ENCODE measurements at regions not wholly inside any gene's neighbourhood (a gene's known extent, or its start where the extent isn't known, plus 50 kb on each side); places are given as distances from the start of the nearest gene placed in this dataset.

DNA sequence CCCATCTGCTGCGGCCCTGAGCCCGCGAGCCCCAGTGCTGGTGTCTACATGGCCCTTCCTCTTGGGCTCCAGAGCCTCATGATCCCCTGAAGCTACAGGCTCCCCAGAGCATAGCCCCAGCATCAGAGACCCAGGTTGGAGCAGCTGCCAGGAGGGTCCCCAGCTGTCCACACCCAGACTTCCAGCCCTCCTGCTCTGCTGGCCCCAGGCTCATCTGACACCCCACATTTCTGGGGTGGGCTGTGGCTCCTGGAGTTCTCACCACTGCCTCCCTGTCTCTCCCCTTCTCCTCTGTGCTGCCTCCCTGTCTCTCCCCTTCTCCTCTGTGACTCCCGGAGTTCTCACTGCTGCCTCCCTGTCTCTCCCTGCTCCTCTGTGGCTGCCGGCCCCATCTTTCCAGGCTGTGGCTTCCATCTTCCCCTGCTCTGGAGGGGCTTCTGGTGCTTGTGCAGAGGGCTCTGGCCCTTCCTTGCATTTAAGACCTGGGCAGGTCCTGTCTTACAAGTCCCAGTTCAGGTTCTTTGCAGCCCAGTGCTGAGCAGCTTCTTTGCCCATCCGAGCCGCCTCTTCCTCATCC lies 108.1 kb downstream of the ERMARD start:
- TF ChIP-seq POLR2A (IDR thresholded peaks at IDR 0.05; ENCODE audit: extremely low read depth, insufficient read length): no peak
- TF ChIP-seq, protein P1, sequence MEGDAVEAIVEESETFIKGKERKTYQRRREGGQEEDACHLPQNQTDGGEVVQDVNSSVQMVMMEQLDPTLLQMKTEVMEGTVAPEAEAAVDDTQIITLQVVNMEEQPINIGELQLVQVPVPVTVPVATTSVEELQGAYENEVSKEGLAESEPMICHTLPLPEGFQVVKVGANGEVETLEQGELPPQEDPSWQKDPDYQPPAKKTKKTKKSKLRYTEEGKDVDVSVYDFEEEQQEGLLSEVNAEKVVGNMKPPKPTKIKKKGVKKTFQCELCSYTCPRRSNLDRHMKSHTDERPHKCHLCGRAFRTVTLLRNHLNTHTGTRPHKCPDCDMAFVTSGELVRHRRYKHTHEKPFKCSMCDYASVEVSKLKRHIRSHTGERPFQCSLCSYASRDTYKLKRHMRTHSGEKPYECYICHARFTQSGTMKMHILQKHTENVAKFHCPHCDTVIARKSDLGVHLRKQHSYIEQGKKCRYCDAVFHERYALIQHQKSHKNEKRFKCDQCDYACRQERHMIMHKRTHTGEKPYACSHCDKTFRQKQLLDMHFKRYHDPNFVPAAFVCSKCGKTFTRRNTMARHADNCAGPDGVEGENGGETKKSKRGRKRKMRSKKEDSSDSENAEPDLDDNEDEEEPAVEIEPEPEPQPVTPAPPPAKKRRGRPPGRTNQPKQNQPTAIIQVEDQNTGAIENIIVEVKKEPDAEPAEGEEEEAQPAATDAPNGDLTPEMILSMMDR (IDR thresholded peaks at IDR 0.05; ENCODE audit: low read depth, low read length): no peak
- TF ChIP-seq, protein P2, sequence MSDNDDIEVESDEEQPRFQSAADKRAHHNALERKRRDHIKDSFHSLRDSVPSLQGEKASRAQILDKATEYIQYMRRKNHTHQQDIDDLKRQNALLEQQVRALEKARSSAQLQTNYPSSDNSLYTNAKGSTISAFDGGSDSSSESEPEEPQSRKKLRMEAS (IDR thresholded peaks at IDR 0.05; ENCODE audit: low read depth, low read length): no peak
